ENCODE measurements at regions not wholly inside any gene's neighbourhood (a gene's known extent, or its start where the extent isn't known, plus 50 kb on each side); places are given as distances from the start of the nearest gene placed in this dataset.

- TF ChIP-seq, protein P1, sequence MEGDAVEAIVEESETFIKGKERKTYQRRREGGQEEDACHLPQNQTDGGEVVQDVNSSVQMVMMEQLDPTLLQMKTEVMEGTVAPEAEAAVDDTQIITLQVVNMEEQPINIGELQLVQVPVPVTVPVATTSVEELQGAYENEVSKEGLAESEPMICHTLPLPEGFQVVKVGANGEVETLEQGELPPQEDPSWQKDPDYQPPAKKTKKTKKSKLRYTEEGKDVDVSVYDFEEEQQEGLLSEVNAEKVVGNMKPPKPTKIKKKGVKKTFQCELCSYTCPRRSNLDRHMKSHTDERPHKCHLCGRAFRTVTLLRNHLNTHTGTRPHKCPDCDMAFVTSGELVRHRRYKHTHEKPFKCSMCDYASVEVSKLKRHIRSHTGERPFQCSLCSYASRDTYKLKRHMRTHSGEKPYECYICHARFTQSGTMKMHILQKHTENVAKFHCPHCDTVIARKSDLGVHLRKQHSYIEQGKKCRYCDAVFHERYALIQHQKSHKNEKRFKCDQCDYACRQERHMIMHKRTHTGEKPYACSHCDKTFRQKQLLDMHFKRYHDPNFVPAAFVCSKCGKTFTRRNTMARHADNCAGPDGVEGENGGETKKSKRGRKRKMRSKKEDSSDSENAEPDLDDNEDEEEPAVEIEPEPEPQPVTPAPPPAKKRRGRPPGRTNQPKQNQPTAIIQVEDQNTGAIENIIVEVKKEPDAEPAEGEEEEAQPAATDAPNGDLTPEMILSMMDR (IDR thresholded peaks at IDR 0.05): no peak
- TF ChIP-seq POLR2A (IDR thresholded peaks at IDR 0.05): no peak
These were observed 78.9 kb upstream of the SPON1 start for GRCh38 chr11:13883589-13883988.
